Naive B cell (primary cell): ENCODE measurements at regions not wholly inside any gene's neighbourhood (a gene's known extent, or its start where the extent isn't known, plus 50 kb on each side); places are given as distances from the start of the nearest gene placed in this dataset.
"Not testable (repeated sequence)": the region's sequence is repeated elsewhere in the genome, so short reads cannot be mapped to it uniquely, and the experiment has no call there.

Experiments
- ATAC-seq, 2 donors: fragments of 150-1000 bp; cut with Tn5 transposase; 2 replicates each; pipeline ENCODE4 v1.10.0; 2021; ENCODE audit warnings: low read depth in 2 of 2, mild to moderate bottlenecking in 2 of 2, moderate library complexity in 2 of 2
- DNase-seq: peaks from one replicate; pipeline ENCODE4 v3.0.0; 2022
- H3K27ac Mint-ChIP-seq, 6 donors: one replicate each; pipeline ENCODE4 v1.8.0; 2020 to 2022; ENCODE audit warnings: mild to moderate bottlenecking in 6 of 6, mixed read lengths in 6 of 6, moderate library complexity in 5 of 6, inconsistent platforms in 2 of 6
- H3K27me3 Mint-ChIP-seq, 3 donors: one replicate each; pipeline ENCODE4 v1.8.0; 2021 to 2022; ENCODE audit warnings: mixed read lengths in 3 of 3, mild to moderate bottlenecking in 1 of 3
- H3K36me3 Mint-ChIP-seq, 2 donors: one replicate each; pipeline ENCODE4 v1.8.0; 2020 to 2022; ENCODE audit warnings: mixed read lengths in 2 of 2, inconsistent platforms in 1 of 2, mild to moderate bottlenecking in 1 of 2
- H3K4me1 Mint-ChIP-seq, 3 donors: one replicate each; pipeline ENCODE4 v1.8.0; 2020 to 2022; ENCODE audit warnings: mixed read lengths in 3 of 3, inconsistent platforms in 1 of 3, mild to moderate bottlenecking in 1 of 3, moderate library complexity in 1 of 3
- H3K4me3 Mint-ChIP-seq, 8 donors: one replicate each; pipeline ENCODE4 v1.8.0; 2020 to 2022; ENCODE audit warnings: mild to moderate bottlenecking in 8 of 8, mixed read lengths in 8 of 8, moderate library complexity in 8 of 8, inconsistent platforms in 2 of 8
- H3K9me3 Mint-ChIP-seq, 7 donors: one replicate each; pipeline ENCODE4 v1.8.0; 2020 to 2022; ENCODE audit warnings: mixed read lengths in 7 of 7, mild to moderate bottlenecking in 5 of 7, inconsistent platforms in 2 of 7, moderate library complexity in 1 of 7

DNA sequence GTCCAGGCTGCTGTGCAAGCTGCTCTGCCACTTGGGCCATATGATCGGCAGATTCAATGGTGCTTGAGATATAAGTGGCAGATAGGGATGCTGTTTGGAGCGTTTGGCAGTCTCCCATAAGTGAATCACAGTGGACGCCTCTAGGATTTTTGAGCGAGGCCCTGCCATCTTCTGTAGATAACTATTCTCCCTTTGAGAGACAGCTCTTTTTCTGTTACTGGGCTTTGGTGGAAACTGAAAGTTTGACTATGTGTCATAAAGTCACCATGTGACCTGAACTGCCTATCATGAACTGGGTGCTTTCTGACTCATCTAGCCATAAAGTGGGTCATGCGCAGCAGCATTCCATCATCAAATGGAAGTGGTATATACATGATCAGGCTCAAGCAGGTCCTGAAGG, 412.5 kb upstream of the GRID2 start:
- ATAC-seq, H3K27ac Mint-ChIP-seq, H3K4me3 Mint-ChIP-seq, DNase-seq, H3K4me1 Mint-ChIP-seq, H3K27me3 Mint-ChIP-seq, H3K36me3 Mint-ChIP-seq: not testable (repeated sequence)
- H3K9me3 Mint-ChIP-seq: peaks cover 0 to 11% (median 2%) of the 10 kb centered on the region in 7 donors

DNA sequence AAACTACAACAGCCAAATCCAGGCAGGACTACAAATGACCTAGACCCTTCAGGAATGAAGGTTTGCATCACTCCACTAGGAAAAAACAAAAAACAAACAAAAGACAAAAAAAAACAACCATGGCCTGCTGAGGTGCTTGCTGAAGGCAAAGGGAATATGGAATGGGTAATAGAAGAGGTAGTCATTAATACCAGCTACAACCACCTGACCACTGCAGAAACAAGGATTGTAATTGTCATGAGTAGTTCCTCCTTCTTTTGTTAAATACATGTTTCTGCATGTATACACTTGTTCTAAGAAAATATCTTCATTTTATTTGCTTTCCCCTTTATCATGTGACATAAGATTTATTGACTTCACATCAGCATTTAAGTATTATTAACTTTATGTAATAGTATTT, 409.8 kb upstream of the GRID2 start:
- H3K9me3 Mint-ChIP-seq: peaks cover 0 to 12% (median 2%) of the 10 kb centered on the region in 7 donors
- no peaks in the 10 kb centered on the region for H3K36me3 Mint-ChIP-seq

DNA sequence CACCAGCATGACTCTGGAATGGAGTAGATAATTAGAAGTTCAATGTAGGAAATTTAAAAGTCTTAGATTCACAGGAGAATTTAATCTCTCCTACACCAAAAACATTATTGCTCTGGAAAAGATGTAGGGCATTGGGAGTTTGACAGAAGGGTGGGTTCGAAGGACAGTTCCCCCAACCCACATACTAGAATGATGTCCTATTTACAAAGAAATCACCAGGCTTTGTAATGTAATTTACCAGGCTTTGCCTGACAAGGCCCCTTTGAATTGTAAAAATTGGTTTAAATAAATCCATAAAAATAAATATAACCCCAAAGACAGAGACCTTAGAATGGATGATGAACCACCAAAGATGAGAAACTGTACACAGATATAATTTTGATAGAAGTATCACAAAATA, 399.2 kb upstream of the GRID2 start:
- H3K36me3 Mint-ChIP-seq: no peaks in the 10 kb centered on the region
- H3K27ac Mint-ChIP-seq: no peak overlapping the region
- H3K9me3 Mint-ChIP-seq: peaks cover 0 to 9% (median 1%) of the 10 kb centered on the region in 7 donors
- DNase-seq (no peak), ATAC-seq (no peak)
- H3K27me3 Mint-ChIP-seq: no peaks in the 10 kb centered on the region
- H3K4me3 Mint-ChIP-seq: no peak overlapping the region
- no peaks in the 10 kb centered on the region for H3K4me1 Mint-ChIP-seq

More for the DNA sequence above, 409.8 kb upstream of the GRID2 start:
- H3K4me1 Mint-ChIP-seq: no peaks in the 10 kb centered on the region
- DNase-seq (no peak), ATAC-seq (no peak)
- H3K27ac Mint-ChIP-seq: no peak overlapping the region
- no peak overlapping the region for H3K4me3 Mint-ChIP-seq
- no peaks in the 10 kb centered on the region for H3K27me3 Mint-ChIP-seq

DNA sequence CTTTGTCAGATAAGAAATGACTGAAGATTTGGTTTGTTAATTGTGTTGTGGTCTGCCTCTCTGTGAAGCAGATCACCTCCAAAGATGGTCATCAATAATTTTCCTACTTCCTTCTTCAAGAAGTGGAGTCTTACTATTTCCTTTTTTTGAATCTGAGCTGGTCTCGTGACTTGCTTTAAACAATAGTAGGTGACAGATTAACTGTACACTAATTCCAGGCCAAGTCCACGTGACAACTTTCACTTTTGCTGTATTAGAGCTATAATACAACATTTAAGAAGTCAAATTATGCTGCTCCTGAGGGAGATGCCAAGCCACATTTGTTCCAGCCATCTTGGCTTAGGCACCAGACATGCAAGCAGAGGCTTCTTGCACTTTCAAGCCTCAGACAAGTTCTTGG, 393.8 kb upstream of the GRID2 start:
- Mint-ChIP-seq H3K9me3 (peaks cover 0 to 1% (median 0%) of the 10 kb centered on the region in 7 donors), H3K4me3 (no peak overlapping the region), H3K4me1 (no peaks in the 10 kb centered on the region), H3K27me3 (no peaks in the 10 kb centered on the region), H3K27ac (no peak overlapping the region), H3K36me3 (no peaks in the 10 kb centered on the region)
- no peak for ATAC-seq
- no peak for DNase-seq

DNA sequence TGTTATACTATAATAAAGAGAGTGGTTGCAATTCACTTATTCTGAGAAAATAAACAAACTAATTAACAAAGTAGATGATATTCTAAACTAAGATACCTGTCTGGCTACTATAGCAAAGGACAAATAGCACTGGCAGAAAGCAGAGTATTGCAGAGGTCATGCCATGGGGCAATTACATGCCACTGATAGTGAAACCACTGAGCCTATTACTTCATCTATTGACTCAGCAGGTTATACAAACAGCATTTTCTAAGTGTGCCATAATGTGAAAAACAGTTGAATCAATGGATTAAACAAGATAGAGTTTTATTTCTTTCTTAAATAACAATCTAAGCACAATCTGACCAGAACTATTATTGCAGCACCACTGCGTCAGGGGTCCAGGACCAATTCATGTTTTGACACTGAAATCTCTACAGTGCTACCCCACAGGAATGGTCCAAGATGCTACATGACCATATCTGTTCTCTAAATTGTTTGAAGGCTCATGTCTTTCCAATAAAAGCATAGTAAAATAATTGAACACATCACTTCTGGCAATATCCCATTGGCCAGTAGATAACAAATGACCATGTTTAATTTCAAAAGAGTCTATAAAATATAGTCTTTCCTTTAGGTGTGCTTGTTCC, 389.5 kb upstream of the GRID2 start:
- DNase-seq (no peak), ATAC-seq (no peak)
- Mint-ChIP-seq H3K36me3 (no peaks in the 10 kb centered on the region), H3K27me3 (no peaks in the 10 kb centered on the region), H3K27ac (no peak overlapping the region), H3K9me3 (peaks cover 0 to 13% (median 2%) of the 10 kb centered on the region in 7 donors), H3K4me3 (no peak overlapping the region), H3K4me1 (no peaks in the 10 kb centered on the region)

DNA sequence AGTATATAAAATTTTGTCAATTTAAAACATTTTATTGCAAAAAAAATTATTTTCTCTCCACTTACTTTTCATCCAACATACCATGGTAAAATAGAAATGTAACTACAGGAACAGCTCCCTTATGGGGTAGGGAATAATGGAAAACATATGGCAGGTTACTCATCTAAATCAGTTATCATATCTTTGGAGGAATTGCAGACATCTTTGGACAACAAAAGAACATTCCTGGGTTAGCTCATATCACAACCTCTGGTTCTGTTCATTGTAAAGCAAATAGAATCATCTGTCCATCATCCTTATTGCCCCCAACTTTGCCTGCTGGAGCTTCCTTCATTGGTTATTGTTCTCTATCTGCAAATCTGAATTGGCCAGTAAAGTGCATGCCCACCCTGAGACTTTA, 387.5 kb upstream of the GRID2 start:
- no peak for ATAC-seq
- Mint-ChIP-seq H3K27me3 (no peaks in the 10 kb centered on the region), H3K9me3 (peaks cover 0 to 15% (median 3%) of the 10 kb centered on the region in 7 donors), H3K36me3 (no peaks in the 10 kb centered on the region), H3K27ac (no peak overlapping the region), H3K4me3 (no peak overlapping the region), H3K4me1 (no peaks in the 10 kb centered on the region)
- no peak for DNase-seq

DNA sequence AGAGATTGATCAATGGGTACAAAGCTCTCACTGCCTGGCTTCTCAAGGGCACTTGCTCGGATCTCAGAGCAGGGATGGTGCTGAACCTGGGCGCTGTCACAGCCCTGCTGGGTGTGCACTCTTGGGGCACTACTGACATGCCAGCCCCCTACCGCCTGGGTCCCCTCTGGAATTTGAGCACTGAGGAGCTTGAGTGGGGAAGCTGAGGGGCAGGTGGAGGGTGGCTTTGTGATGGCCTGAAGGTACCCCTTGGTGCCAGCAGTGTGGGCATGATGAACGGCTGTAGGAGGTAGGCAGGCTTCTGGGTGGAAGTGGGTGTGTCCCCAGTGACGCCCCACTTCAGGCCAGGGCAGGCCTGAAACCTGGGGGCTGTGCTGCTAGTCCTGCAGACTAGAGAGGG, 379.1 kb upstream of the GRID2 start:
- Mint-ChIP-seq H3K36me3 (no peaks in the 10 kb centered on the region), H3K27me3 (no peaks in the 10 kb centered on the region), H3K9me3 (peaks cover 2 to 24% (median 4%) of the 10 kb centered on the region in 7 donors), H3K27ac (no peak overlapping the region), H3K4me3 (no peak overlapping the region), H3K4me1 (no peaks in the 10 kb centered on the region)
- DNase-seq: no peak
- no peak for ATAC-seq

DNA sequence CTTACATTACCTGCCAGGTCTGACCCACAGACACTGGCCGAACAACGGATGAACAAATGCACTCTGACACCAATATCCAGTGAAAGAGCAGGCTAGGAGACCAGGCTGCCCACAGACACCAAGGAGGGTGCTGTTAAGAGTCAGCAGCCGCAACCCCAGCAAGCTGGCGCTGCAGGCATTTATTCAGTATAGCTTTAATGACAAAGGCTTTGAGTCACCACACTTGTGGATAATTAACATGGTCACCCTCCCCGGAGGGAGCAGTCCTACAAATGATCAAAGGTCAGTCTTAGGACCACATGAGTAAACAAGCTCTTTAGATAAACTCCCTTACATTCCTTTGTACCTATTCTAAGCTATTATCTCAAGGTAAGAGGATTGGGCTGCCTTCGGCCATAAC, 368.5 kb upstream of the GRID2 start:
- DNase-seq (no peak), ATAC-seq (no peak)
- Mint-ChIP-seq H3K4me3 (peak overlapping the region in 1 of 8 donors; percentile 23), H3K9me3 (peaks cover 0 to 5% (median 1%) of the 10 kb centered on the region in 7 donors), H3K4me1 (no peaks in the 10 kb centered on the region), H3K36me3 (no peaks in the 10 kb centered on the region), H3K27ac (no peak overlapping the region), H3K27me3 (no peaks in the 10 kb centered on the region)

DNA sequence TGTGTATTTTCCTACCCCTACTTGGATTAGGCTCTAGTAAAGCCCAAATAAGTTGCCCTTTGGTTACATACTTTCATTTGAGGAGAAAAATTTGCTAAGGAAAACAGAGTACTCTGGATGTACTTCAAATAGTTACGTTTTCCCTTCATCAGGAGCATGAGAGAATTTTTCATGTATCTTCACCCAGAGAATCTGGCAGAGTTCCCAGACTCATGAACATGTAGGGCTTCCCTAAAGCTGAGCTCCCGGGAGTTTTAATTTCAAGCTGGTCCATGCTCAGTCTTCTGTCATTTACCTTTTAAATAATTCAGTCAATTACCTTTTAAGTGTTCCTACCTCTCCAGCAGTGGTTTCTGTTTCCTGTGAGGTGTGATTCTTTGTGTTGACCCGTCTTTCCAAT, 367.5 kb upstream of the GRID2 start:
- no peaks in the 10 kb centered on the region for H3K4me1 Mint-ChIP-seq
- ATAC-seq: no peak
- no peak overlapping the region for H3K4me3 Mint-ChIP-seq
- peaks cover 0 to 5% (median 2%) of the 10 kb centered on the region in 7 donors for H3K9me3 Mint-ChIP-seq
- H3K27ac Mint-ChIP-seq: no peak overlapping the region
- H3K36me3 Mint-ChIP-seq: no peaks in the 10 kb centered on the region
- no peaks in the 10 kb centered on the region for H3K27me3 Mint-ChIP-seq
- no peak for DNase-seq

DNA sequence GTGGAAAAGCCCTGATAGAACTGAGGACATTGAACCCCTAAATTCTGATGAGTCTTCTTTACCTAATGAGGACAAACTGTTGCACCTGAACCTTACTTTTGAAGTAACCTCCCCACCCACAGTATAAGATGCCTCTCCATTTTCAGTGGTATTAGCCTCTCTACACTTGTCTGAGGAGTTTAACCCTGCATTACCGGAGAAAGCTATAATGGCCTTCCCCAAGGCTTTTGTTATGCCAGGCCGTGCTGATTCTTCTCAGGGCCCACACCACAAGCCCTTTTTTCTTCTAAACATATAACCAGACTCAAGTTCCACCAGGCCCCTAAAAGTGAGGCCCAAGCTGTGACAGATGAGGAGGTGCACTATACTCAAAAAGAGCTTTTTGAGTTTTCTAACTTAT, 345.8 kb upstream of the GRID2 start:
- DNase-seq (no peak), ATAC-seq (no peak)
- Mint-ChIP-seq H3K9me3 (peaks cover 0 to 3% (median 1%) of the 10 kb centered on the region in 7 donors), H3K4me3 (no peak overlapping the region), H3K4me1 (no peaks in the 10 kb centered on the region), H3K27ac (no peak overlapping the region), H3K27me3 (no peaks in the 10 kb centered on the region), H3K36me3 (no peaks in the 10 kb centered on the region)

DNA sequence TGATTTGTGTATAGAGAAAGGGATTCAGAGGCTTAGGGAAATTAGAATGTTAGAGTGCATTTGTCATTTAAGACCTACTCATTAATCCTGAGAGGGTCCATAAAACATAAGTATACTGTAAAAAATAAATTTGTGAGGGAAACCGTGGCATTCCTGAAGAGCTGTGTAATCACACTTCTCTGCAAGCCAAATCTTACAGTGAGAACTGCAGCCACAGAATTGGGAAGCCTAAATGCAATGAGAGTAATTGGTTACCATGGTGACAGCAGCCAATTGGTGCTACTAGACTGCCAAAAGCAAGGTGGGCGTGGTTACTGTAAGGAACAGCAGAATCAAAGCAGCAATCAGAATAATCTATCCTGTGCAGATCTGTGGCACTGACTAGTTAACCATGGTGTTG, 345.2 kb upstream of the GRID2 start:
- Mint-ChIP-seq H3K9me3 (peaks cover 0 to 3% (median 1%) of the 10 kb centered on the region in 7 donors), H3K36me3 (no peaks in the 10 kb centered on the region), H3K4me3 (no peak overlapping the region), H3K27me3 (no peaks in the 10 kb centered on the region), H3K27ac (no peak overlapping the region), H3K4me1 (no peaks in the 10 kb centered on the region)
- ATAC-seq: no peak
- DNase-seq: no peak

DNA sequence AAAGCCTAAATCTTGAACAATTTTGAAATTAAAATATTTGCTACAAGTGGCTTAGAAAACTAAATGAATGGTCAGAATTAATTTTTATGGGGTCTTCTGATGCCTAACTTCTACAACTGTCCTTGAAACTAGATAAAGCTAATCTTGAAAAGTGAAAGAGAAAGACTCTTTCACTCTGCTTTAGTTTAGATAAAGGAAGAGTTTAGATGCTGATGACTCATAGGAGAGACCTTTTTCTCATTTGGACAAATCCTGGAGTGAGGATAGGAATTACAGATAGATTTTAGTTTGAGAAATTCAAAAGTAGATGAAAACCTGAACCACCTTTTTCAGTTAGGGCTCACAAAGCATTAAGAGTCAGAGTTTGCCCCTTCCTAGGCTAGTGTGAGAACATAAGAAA, 342.3 kb upstream of the GRID2 start:
- Mint-ChIP-seq H3K4me3 (no peak overlapping the region), H3K4me1 (no peaks in the 10 kb centered on the region), H3K36me3 (no peaks in the 10 kb centered on the region), H3K27ac (no peak overlapping the region), H3K9me3 (peaks cover 0 to 3% (median 0%) of the 10 kb centered on the region in 7 donors), H3K27me3 (no peaks in the 10 kb centered on the region)
- DNase-seq (no peak), ATAC-seq (no peak)

DNA sequence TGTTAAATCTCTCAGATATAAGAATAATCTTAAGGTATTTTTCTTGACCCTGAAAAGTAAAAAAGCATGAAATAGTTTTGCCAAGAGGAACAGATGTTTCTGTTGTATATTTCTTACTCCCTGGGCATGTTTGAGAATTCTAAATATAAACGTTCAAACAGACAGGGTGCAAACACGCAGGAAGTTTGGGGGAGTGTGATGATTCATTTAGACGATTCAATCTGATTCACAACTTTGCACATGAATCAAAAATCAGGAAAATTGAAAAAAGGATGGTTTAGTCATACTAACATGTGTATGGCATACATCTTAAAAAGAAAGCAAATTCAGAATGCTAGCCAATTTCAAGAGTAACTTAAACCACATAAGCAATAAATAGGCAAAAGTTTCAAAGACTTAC, 340.3 kb upstream of the GRID2 start:
- Mint-ChIP-seq H3K27ac (no peak overlapping the region), H3K4me3 (no peak overlapping the region), H3K4me1 (no peaks in the 10 kb centered on the region), H3K9me3 (peaks cover 0 to 3% (median 0%) of the 10 kb centered on the region in 7 donors), H3K27me3 (no peaks in the 10 kb centered on the region), H3K36me3 (no peaks in the 10 kb centered on the region)
- DNase-seq (no peak), ATAC-seq (no peak)

DNA sequence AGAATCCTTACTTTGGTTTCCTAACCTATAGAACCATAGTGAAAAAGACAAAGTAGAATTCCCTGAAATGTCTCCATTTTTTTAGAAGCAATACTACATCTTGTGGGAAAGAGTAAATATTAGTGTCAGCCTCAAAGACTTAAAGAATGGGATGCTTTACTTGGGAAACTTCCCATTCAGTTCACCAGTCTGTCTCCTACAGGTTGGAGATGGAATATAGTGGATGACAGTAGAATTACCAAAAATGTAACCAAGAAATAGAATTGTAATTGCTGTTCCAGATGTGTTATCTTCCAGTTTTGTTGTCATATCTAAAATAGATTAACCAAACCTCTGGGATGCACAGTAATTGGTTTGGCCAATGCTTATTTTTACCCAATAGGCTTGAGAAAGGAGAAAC, 338.6 kb upstream of the GRID2 start:
- Mint-ChIP-seq H3K4me3 (no peak overlapping the region), H3K27ac (no peak overlapping the region), H3K4me1 (no peaks in the 10 kb centered on the region), H3K9me3 (peaks cover 0 to under 1% (median 0%) of the 10 kb centered on the region in 7 donors), H3K27me3 (no peaks in the 10 kb centered on the region), H3K36me3 (no peaks in the 10 kb centered on the region)
- ATAC-seq (no peak), DNase-seq (no peak)
